Naive thymus-derived CD8-positive, alpha-beta T cell (primary cell): ENCODE measurements at regions not wholly inside any gene's neighbourhood (a gene's known extent, or its start where the extent isn't known, plus 50 kb on each side); places are given as distances from the start of the nearest gene placed in this dataset.
A peak's percentile ranks its signal among the peaks of the same experiment; 100 is the strongest.
"Not testable (repeated sequence)": the region's sequence is repeated elsewhere in the genome, so short reads cannot be mapped to it uniquely, and the experiment has no call there.

Source experiments
- ATAC-seq, 2 donors: fragments of 150-1000 bp; cut with Tn5 transposase in 1 of 2; sonication (Bioruptor Pico), chemical (Tn5 transposase) in 1 of 2; 1 replicate in 1 of 2; 2 replicates in 1 of 2; pipeline ENCODE4 v1.10.0; 2021; ENCODE audit warnings: mild to moderate bottlenecking in 2 of 2, moderate library complexity in 2 of 2
- POLR2A ChIA-PET: fragments of 350-600 bp; sonication (Branson Sonifier 250); formaldehyde crosslinking; loops from one replicate; lab custom pipeline; 2021; ENCODE audit warnings: antibody characterized with exemption; lab: Charles Lee
- DNase-seq, 10 donors: peaks; one replicate each; pipeline versions ENCODE4 v3.0.0 to v3.0.0-alpha.2; 2020 to 2022
- H3K27ac Mint-ChIP-seq, 10 donors: one replicate each; pipeline ENCODE4 v1.8.0; 2020 to 2022; ENCODE audit warnings: mild to moderate bottlenecking in 10 of 10, mixed read lengths in 10 of 10, moderate library complexity in 4 of 10, inconsistent platforms in 1 of 10
- H3K27me3 Mint-ChIP-seq, 5 donors: one replicate each; pipeline ENCODE4 v1.8.0; 2021 to 2022; ENCODE audit warnings: mixed read lengths in 5 of 5
- H3K36me3 Mint-ChIP-seq, 3 donors: one replicate each; pipeline ENCODE4 v1.8.0; 2020 to 2022; ENCODE audit warnings: mixed read lengths in 3 of 3, mild to moderate bottlenecking in 2 of 3, inconsistent platforms in 1 of 3
- H3K4me1 Mint-ChIP-seq, 4 donors: one replicate each; pipeline ENCODE4 v1.8.0; 2021 to 2022; ENCODE audit warnings: mixed read lengths in 4 of 4
- H3K4me3 Mint-ChIP-seq, 10 donors: one replicate each; pipeline ENCODE4 v1.8.0; 2020 to 2022; ENCODE audit warnings: mild to moderate bottlenecking in 10 of 10, mixed read lengths in 10 of 10, moderate library complexity in 6 of 10, inconsistent platforms in 1 of 10
- H3K9me3 Mint-ChIP-seq, 9 donors: one replicate each; pipeline ENCODE4 v1.8.0; 2020 to 2022; ENCODE audit warnings: mixed read lengths in 9 of 9, mild to moderate bottlenecking in 3 of 9, inconsistent platforms in 1 of 9, moderate library complexity in 1 of 9

DNA sequence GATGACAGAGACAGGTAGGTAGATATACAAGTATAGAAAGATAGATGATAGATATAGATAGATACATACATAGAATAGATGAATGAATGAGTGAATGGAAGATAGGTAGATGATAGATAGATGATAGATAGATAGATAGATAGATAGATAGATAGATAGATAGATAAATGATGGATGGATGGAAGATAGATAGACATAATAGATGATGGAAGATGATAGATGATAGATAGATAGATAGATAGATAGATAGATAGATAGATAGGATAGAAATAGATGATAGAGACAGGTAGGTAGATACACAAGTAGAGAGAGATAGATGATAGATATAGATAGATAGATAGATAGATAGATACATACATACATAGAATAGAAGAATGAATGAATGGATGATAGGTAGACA is 510.1 kb upstream of the AUTS2 start:
- peak overlapping the region in 1 of 10 donors; percentile 43 for H3K27ac Mint-ChIP-seq
- ATAC-seq = no peak
- H3K36me3 Mint-ChIP-seq = no peaks in the 10 kb centered on the region
- POLR2A ChIA-PET = no interaction called here
- H3K9me3 Mint-ChIP-seq = peaks cover 0 to 28% (median 5%) of the 10 kb centered on the region in 9 donors
- H3K27me3 Mint-ChIP-seq = peaks cover 0 to 2% (median 0%) of the 10 kb centered on the region in 5 donors
- no peak overlapping the region for H3K4me3 Mint-ChIP-seq
- H3K4me1 Mint-ChIP-seq = no peaks in the 10 kb centered on the region
- no peak for DNase-seq

GRCh38 chr7:69090936-69091335 is 507.3 kb upstream of the AUTS2 start:
- no peak overlapping the region for H3K27ac Mint-ChIP-seq
- no peaks in the 10 kb centered on the region for H3K4me1 Mint-ChIP-seq
- H3K27me3 Mint-ChIP-seq = peaks cover 0 to 2% (median 0%) of the 10 kb centered on the region in 5 donors
- DNase-seq = no peak
- peaks cover 0 to 28% (median 3%) of the 10 kb centered on the region in 9 donors for H3K9me3 Mint-ChIP-seq
- POLR2A ChIA-PET = no interaction called here
- H3K36me3 Mint-ChIP-seq = no peaks in the 10 kb centered on the region
- ATAC-seq = no peak
- H3K4me3 Mint-ChIP-seq = no peak overlapping the region

DNA sequence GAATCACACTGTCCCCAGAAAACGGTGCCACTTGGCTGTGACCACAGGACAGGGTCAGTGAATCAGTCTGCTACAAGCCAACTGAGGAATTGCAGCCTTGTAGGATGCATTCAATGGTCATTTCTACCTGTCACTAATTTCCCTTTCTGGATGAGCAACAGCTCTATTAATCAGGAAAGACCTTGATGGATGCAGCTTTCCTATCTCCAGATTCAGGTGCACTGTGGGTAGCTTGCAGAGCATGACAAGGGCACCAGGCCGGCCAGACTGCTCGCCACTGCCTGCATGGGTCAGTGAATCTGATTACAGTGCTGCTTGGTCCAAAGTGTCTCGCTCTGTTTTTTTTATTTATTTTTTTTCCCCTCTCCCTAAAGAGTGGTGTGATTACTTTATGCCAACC is 506.8 kb upstream of the AUTS2 start:
- POLR2A ChIA-PET = no interaction called here
- DNase-seq = no peak

DNA sequence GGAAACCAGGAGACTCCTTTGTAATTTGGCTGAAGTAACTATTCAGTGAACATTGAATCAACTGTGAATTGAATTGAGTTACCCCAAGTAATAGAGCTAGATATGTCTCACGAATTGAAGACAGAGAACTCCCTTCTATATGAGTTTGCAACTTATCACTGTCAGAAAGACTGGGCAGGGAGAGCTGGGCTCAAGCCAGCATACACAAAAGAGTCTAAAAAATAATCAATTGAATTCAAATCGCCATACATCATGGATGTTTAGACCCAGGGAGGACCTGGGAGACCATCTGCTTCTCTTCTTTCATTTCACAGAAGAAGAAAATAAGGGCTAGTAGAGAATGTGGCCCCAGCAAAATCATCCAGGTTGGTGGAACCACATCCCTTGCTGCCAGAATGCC is 503.1 kb upstream of the AUTS2 start:
- DNase-seq = no peak
- Mint-ChIP-seq H3K4me3 (no peak overlapping the region), H3K27me3 (peaks cover 0 to 3% (median 2%) of the 10 kb centered on the region in 5 donors), H3K9me3 (peaks cover 0 to 25% (median 6%) of the 10 kb centered on the region in 9 donors), H3K36me3 (no peaks in the 10 kb centered on the region), H3K4me1 (peaks cover 0 to 2% (median 0%) of the 10 kb centered on the region in 4 donors), H3K27ac (no peak overlapping the region)
- POLR2A ChIA-PET = no interaction called here
- no peak for ATAC-seq

More for the DNA sequence above, 506.8 kb upstream of the AUTS2 start:
- Mint-ChIP-seq H3K27ac (no peak overlapping the region), H3K4me1 (no peaks in the 10 kb centered on the region), H3K36me3 (no peaks in the 10 kb centered on the region), H3K4me3 (no peak overlapping the region), H3K9me3 (peaks cover 0 to 28% (median 3%) of the 10 kb centered on the region in 9 donors), H3K27me3 (peaks cover 0 to 3% (median 0%) of the 10 kb centered on the region in 5 donors)
- no peak for ATAC-seq

DNA sequence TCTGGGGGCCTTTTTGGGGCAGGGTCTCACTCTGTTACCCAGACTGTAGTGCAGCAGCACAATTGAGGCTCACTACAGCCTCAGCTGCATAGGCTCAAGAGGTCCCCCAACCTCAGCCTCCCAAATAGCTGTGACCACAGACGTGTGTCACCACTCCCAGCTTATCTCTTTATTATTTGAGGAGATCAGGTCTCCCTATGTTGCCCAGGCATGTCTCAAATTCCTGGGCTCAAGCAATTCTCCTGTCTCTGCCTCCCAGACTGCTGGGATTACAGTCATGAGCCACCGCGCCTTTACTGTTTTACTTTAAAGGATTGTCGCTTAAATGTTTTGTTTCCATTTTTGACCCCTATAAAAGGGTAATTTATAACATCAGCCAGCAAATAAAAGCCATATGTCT is 502.6 kb upstream of the AUTS2 start:
- H3K27me3 Mint-ChIP-seq = peaks cover 0 to 3% (median 2%) of the 10 kb centered on the region in 5 donors
- H3K27ac Mint-ChIP-seq = no peak overlapping the region
- no peaks in the 10 kb centered on the region for H3K36me3 Mint-ChIP-seq
- peaks cover 1 to 22% (median 4%) of the 10 kb centered on the region in 9 donors for H3K9me3 Mint-ChIP-seq
- H3K4me3 Mint-ChIP-seq = no peak overlapping the region
- POLR2A ChIA-PET = no interaction called here
- DNase-seq (no peak), ATAC-seq (no peak)
- peaks cover 0 to 2% (median 0%) of the 10 kb centered on the region in 4 donors for H3K4me1 Mint-ChIP-seq

DNA sequence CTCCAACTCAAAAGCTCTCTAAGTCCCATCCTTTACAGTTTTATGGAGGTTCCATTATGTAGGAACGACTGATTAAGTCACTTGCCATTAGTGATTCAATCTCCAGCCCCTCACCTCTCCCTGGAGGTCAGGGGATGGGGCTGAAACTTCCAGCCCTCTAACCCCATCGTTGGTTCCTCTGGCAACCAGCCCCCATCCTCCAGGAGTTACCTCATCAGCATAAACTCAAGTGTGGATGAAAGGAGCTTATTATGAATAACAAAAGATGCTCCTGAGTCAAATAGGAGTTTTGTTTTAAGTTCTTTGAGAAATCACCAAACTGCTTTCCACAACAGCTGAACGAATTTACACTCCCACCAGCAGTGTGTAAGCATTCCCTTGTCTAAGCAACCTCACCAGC is 494.3 kb upstream of the AUTS2 start:
- ATAC-seq (no peak), DNase-seq (no peak)
- Mint-ChIP-seq H3K36me3 (peaks cover 0 to 3% (median 0%) of the 10 kb centered on the region in 3 donors), H3K9me3 (peaks cover 0 to 13% (median 2%) of the 10 kb centered on the region in 9 donors), H3K27me3 (no peaks in the 10 kb centered on the region), H3K4me1 (no peaks in the 10 kb centered on the region), H3K4me3 (no peak overlapping the region), H3K27ac (no peak overlapping the region)
- POLR2A ChIA-PET = no interaction called here

GRCh38 chr7:69105092-69105491 is 493.2 kb upstream of the AUTS2 start:
- Mint-ChIP-seq H3K36me3 (peaks cover 0 to 3% (median 0%) of the 10 kb centered on the region in 3 donors), H3K27me3 (peaks cover 0 to 4% (median 0%) of the 10 kb centered on the region in 5 donors), H3K27ac (no peak overlapping the region), H3K4me3 (no peak overlapping the region), H3K4me1 (no peaks in the 10 kb centered on the region), H3K9me3 (peaks cover 0 to 15% (median 2%) of the 10 kb centered on the region in 9 donors)
- ATAC-seq = no peak
- no peak for DNase-seq
- POLR2A ChIA-PET = no interaction called here

GRCh38 chr7:69105981-69106380 is 492.3 kb upstream of the AUTS2 start:
- Mint-ChIP-seq H3K27me3 (peaks cover 0 to 4% (median 0%) of the 10 kb centered on the region in 5 donors), H3K4me3 (no peak overlapping the region), H3K36me3 (peaks cover 0 to 3% (median 0%) of the 10 kb centered on the region in 3 donors), H3K4me1 (no peaks in the 10 kb centered on the region), H3K27ac (no peak overlapping the region), H3K9me3 (peaks cover 0 to 15% (median 6%) of the 10 kb centered on the region in 9 donors)
- POLR2A ChIA-PET = no interaction called here
- DNase-seq (no peak), ATAC-seq (no peak)

- H3K4me3 Mint-ChIP-seq = not testable (repeated sequence)
These were observed 491.8 kb upstream of the AUTS2 start for GRCh38 chr7:69106449-69106848.

GRCh38 chr7:69106946-69107345 is 491.3 kb upstream of the AUTS2 start:
- H3K27ac Mint-ChIP-seq, H3K4me1 Mint-ChIP-seq, H3K4me3 Mint-ChIP-seq, H3K36me3 Mint-ChIP-seq, POLR2A ChIA-PET, ATAC-seq, H3K27me3 Mint-ChIP-seq, DNase-seq: not testable (repeated sequence)
- H3K9me3 Mint-ChIP-seq = peaks cover 0 to 13% (median 4%) of the 10 kb centered on the region in 9 donors

More at GRCh38 chr7:69106449-69106848, 491.8 kb upstream of the AUTS2 start:
- ATAC-seq, H3K4me1 Mint-ChIP-seq, DNase-seq, H3K36me3 Mint-ChIP-seq, POLR2A ChIA-PET, H3K27ac Mint-ChIP-seq, H3K27me3 Mint-ChIP-seq: not testable (repeated sequence)
- H3K9me3 Mint-ChIP-seq = peaks cover 0 to 15% (median 4%) of the 10 kb centered on the region in 9 donors

- Mint-ChIP-seq H3K4me3 (no peak overlapping the region), H3K36me3 (peaks cover 0 to 3% (median 0%) of the 10 kb centered on the region in 3 donors), H3K4me1 (no peaks in the 10 kb centered on the region), H3K9me3 (peaks cover 0 to 25% (median 5%) of the 10 kb centered on the region in 9 donors), H3K27ac (no peak overlapping the region), H3K27me3 (peaks cover 0 to 4% (median 0%) of the 10 kb centered on the region in 5 donors)
- DNase-seq (no peak), ATAC-seq (no peak)
- POLR2A ChIA-PET = no interaction called here
These were observed 490.2 kb upstream of the AUTS2 start for GRCh38 chr7:69108097-69108496.

GRCh38 chr7:69109246-69109645 is 489.0 kb upstream of the AUTS2 start:
- no peak overlapping the region for H3K4me3 Mint-ChIP-seq
- ATAC-seq (no peak), DNase-seq (no peak)
- peaks cover 0 to 3% (median 0%) of the 10 kb centered on the region in 3 donors for H3K36me3 Mint-ChIP-seq
- peaks cover 0 to 26% (median 4%) of the 10 kb centered on the region in 9 donors for H3K9me3 Mint-ChIP-seq
- H3K27ac Mint-ChIP-seq = no peak overlapping the region
- peaks cover 0 to 4% (median 0%) of the 10 kb centered on the region in 5 donors for H3K27me3 Mint-ChIP-seq
- POLR2A ChIA-PET = no interaction called here
- H3K4me1 Mint-ChIP-seq = no peaks in the 10 kb centered on the region

DNA sequence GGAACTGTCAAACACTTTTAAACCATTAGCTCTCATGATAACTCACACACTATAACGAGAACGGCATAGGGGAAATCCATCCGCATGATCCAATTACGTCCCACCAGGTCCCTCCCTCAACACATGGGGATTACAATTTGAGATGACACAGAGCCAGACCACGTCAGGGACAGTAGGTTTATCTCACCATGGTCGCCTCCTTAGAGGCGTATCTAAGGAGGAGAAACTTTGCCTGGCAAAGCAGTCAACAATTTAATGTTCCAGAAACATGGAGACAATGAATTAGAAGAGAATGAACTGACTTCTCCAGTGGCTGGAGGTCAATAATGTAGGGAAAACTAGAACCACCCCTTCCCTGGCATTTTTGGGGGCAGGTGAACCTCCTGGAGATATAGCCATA is 488.4 kb upstream of the AUTS2 start:
- no peak for ATAC-seq
- peaks cover 0 to 26% (median 4%) of the 10 kb centered on the region in 9 donors for H3K9me3 Mint-ChIP-seq
- no peaks in the 10 kb centered on the region for H3K4me1 Mint-ChIP-seq
- H3K36me3 Mint-ChIP-seq = peaks cover 0 to 3% (median 0%) of the 10 kb centered on the region in 3 donors
- no peak for DNase-seq
- no peak overlapping the region for H3K27ac Mint-ChIP-seq
- peaks cover 0 to 4% (median 0%) of the 10 kb centered on the region in 5 donors for H3K27me3 Mint-ChIP-seq
- POLR2A ChIA-PET = no interaction called here
- no peak overlapping the region for H3K4me3 Mint-ChIP-seq
